A673 (cell line): ENCODE measurements at regions not wholly inside any gene's neighbourhood (a gene's known extent, or its start where the extent isn't known, plus 50 kb on each side); places are given as distances from the start of the nearest gene placed in this dataset.

Source experiments
- CTCF ChIP-seq: fragments of 300-800, 200-600 bp; sonication (generic); conservative IDR thresholded peaks from 2 replicates; pipeline ENCODE4 v1.5.1; 2017; ENCODE audit warnings: low read depth, mild to moderate bottlenecking, antibody characterized with exemption, low read length, moderate library complexity, mixed read lengths
- EZH2 ChIP-seq: fragments of 200-600 bp; sonication (generic); IDR thresholded peaks from 2 replicates; pipeline ENCODE4 v1.6.1; 2017; ENCODE audit warnings: borderline replicate concordance, low read depth, mild to moderate bottlenecking, mixed read lengths, antibody characterized with exemption, low read length; ENCODE audit not compliant: poor library complexity, severe bottlenecking

DNA sequence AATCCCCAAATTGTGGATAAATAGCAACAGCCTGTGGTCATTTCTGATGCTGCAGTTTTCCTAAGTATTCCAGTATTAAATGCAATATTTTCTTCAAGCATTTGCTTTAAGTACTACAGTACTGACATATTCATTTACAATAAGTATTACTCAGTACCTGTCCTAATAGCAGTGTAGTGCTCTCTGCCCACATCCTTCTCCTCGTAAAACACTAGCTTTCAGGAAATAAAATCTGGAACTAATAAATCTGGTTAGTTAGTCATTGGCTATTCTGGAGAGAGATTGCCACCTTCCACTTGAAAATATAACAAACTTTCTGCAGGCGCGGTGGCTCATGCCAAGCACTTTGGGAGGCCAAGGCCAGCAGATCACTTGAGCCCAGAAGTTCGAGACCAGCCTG, 441.5 kb downstream of the PRKD1 start:
- TF ChIP-seq CTCF, result no peak
- no peak for TF ChIP-seq EZH2
